Activated B cell treated with CpG ODN at 0.5 μM for 24 hours (primary cell): ENCODE measurements at regions not wholly inside any gene's neighbourhood (a gene's known extent, or its start where the extent isn't known, plus 50 kb on each side); places are given as distances from the start of the nearest gene placed in this dataset.
"Not testable (repeated sequence)": the region's sequence is repeated elsewhere in the genome, so short reads cannot be mapped to it uniquely, and the experiment has no call there.

Source experiments
- ATAC-seq: fragments of 200-7000 bp; cut with Tn5 transposase; one replicate; pipeline ENCODE4 v1.10.0; 2021; ENCODE audit warnings: low read depth, mild to moderate bottlenecking, moderate library complexity
- CTCF ChIA-PET: fragments of 350-600 bp; sonication (Branson Sonifier 250); formaldehyde crosslinking; loops from one replicate; lab custom pipeline; 2021; ENCODE audit warnings: antibody characterized with exemption; lab: Charles Lee
- POLR2A ChIA-PET: fragments of 350-600 bp; sonication (Branson Sonifier 250); formaldehyde crosslinking; loops from one replicate; lab custom pipeline; 2021; ENCODE audit warnings: antibody characterized with exemption; lab: Charles Lee
- DNase-seq: peaks from one replicate; pipeline ENCODE4 v3.0.0; 2022
- H3K27ac Mint-ChIP-seq: one replicate; pipeline ENCODE4 v1.8.0; 2020; ENCODE audit warnings: mixed read lengths
- H3K27me3 Mint-ChIP-seq: one replicate; pipeline ENCODE4 v1.8.0; 2021; ENCODE audit warnings: mixed read lengths
- H3K36me3 Mint-ChIP-seq: one replicate; pipeline ENCODE4 v1.8.0; 2021; ENCODE audit warnings: low read depth, mixed read lengths
- H3K4me1 Mint-ChIP-seq: one replicate; pipeline ENCODE4 v1.8.0; 2021; ENCODE audit warnings: mixed read lengths
- H3K4me3 Mint-ChIP-seq: one replicate; pipeline ENCODE4 v1.8.0; 2020; ENCODE audit warnings: mild to moderate bottlenecking, mixed read lengths
- H3K9me3 Mint-ChIP-seq: one replicate; pipeline ENCODE4 v1.8.0; 2020; ENCODE audit warnings: mixed read lengths
- CTCF ChIP-seq: fragments of 200-600 bp; IDR thresholded peaks from one replicate; pipeline ENCODE4 v1.8.0; 2022; ENCODE audit warnings: antibody characterized with exemption, mild to moderate bottlenecking
- intact Hi-C: fragments of 100-400 bp; cut with micrococcal nuclease; formaldehyde crosslinking; loops from one replicate; pipeline ENCODE4 v1.15.1; 2024

- DNase-seq: no peak
- CTCF ChIA-PET: no interaction called here
- Mint-ChIP-seq H3K4me1 (no peaks in the 10 kb centered on the region), H3K27me3 (no peaks in the 10 kb centered on the region), H3K4me3 (no peak overlapping the region), H3K9me3 (no peaks in the 10 kb centered on the region), H3K27ac (no peak overlapping the region), H3K36me3 (no peaks in the 10 kb centered on the region)
- intact Hi-C loops: no loop called here
- no peak for TF ChIP-seq CTCF
- POLR2A ChIA-PET: no interaction called here
- no peak for ATAC-seq
These were observed 451.7 kb upstream of the SGO1 start for GRCh38 chr3:20637729-20638128.

GRCh38 chr3:20622304-20622703 is 436.3 kb upstream of the SGO1 start:
- DNase-seq: no peak
- no peak for TF ChIP-seq CTCF
- Mint-ChIP-seq H3K27ac (no peak overlapping the region), H3K4me1 (no peaks in the 10 kb centered on the region), H3K9me3 (peaks cover 28% of the 10 kb centered on the region), H3K4me3 (no peak overlapping the region), H3K36me3 (no peaks in the 10 kb centered on the region), H3K27me3 (no peaks in the 10 kb centered on the region)
- ATAC-seq: no peak
- intact Hi-C loops: no loop called here
- ChIA-PET POLR2A (no interaction called here), CTCF (no interaction called here)

GRCh38 chr3:20618621-20619020 is 432.6 kb upstream of the SGO1 start:
- POLR2A ChIA-PET, ATAC-seq, intact Hi-C loops, H3K27ac Mint-ChIP-seq, DNase-seq, H3K36me3 Mint-ChIP-seq, CTCF ChIA-PET, H3K27me3 Mint-ChIP-seq, H3K4me3 Mint-ChIP-seq, H3K4me1 Mint-ChIP-seq: not testable (repeated sequence)
- H3K9me3 Mint-ChIP-seq: peaks cover 24% of the 10 kb centered on the region

GRCh38 chr3:20618181-20618580 is 432.2 kb upstream of the SGO1 start:
- H3K27ac Mint-ChIP-seq, H3K27me3 Mint-ChIP-seq, H3K4me3 Mint-ChIP-seq, H3K36me3 Mint-ChIP-seq, ATAC-seq, POLR2A ChIA-PET, DNase-seq, intact Hi-C loops, H3K4me1 Mint-ChIP-seq: not testable (repeated sequence)
- CTCF ChIA-PET: interaction anchor here (0.6 kb wide), 1 partner anchor 220 kb away, joined by 3 read pairs; no protein-coding TSS in a partner anchor
- peaks cover 26% of the 10 kb centered on the region for H3K9me3 Mint-ChIP-seq

- CTCF ChIA-PET, H3K27ac Mint-ChIP-seq, DNase-seq, intact Hi-C loops, POLR2A ChIA-PET, H3K36me3 Mint-ChIP-seq, H3K4me1 Mint-ChIP-seq, ATAC-seq, H3K27me3 Mint-ChIP-seq, H3K4me3 Mint-ChIP-seq: not testable (repeated sequence)
- H3K9me3 Mint-ChIP-seq: peaks cover 38% of the 10 kb centered on the region
These were observed 430.0 kb upstream of the SGO1 start for GRCh38 chr3:20615982-20616381.

- Mint-ChIP-seq H3K27me3 (no peaks in the 10 kb centered on the region), H3K4me3 (no peak overlapping the region), H3K9me3 (peaks cover 42% of the 10 kb centered on the region), H3K27ac (no peak overlapping the region), H3K36me3 (no peaks in the 10 kb centered on the region), H3K4me1 (no peaks in the 10 kb centered on the region)
- DNase-seq (no peak), ATAC-seq (no peak)
- intact Hi-C loops: no loop called here
- ChIA-PET POLR2A (no interaction called here), CTCF (no interaction called here)
- TF ChIP-seq CTCF: no peak
These were observed 422.2 kb upstream of the SGO1 start for GRCh38 chr3:20608054-20608738.
